SK-N-SH (cell line): ENCODE measurements at regions not wholly inside any gene's neighbourhood (a gene's known extent, or its start where the extent isn't known, plus 50 kb on each side); places are given as distances from the start of the nearest gene placed in this dataset.

ENCODE experiments used
- CTCF ChIA-PET: fragments of 300-600, 350-600 bp; formaldehyde crosslinking; extraction: SDS; loops from one replicate; lab custom pipeline; 2021; lab: Yijun Ruan, JAX
- POLR2A ChIA-PET: fragments of 350-600 bp; sonication (Branson Sonifier 250); formaldehyde crosslinking; extraction: SDS; loops from one replicate; lab custom pipeline; 2020; ENCODE audit warnings: antibody characterized with exemption, inconsistent platforms; lab: Yijun Ruan, JAX
- DNase-seq: peaks from one replicate; pipeline ENCODE4 v3.0.0; 2012
- H2AFZ ChIP-seq: fragments of 200-600 bp; sonication (generic); 2 replicates; pipeline ENCODE4 v1.8.1; 2016; ENCODE audit warnings: antibody characterized with exemption, mild to moderate bottlenecking, low read depth
- H3F3A ChIP-seq: fragments of 200-600 bp; sonication (generic); replicated peaks from 2 replicates; pipeline ENCODE3; 2016; ENCODE audit warnings: antibody characterized with exemption, mild to moderate bottlenecking; ENCODE audit not compliant: insufficient read depth
- H3K27ac ChIP-seq, 2 experiments: fragments of 200-500 bp in 1 of 2; fragments of 200-600 bp in 1 of 2; sonication (Bioruptor generic) in 1 of 2; sonication (generic), shearing (Covaris generic) in 1 of 2; 2 replicates each; pipeline versions ENCODE4 v1.5.1 to v1.6.1; 2014 to 2016; ENCODE audit warnings: low read depth in 2 of 2, inconsistent platforms in 1 of 2, low read length in 1 of 2, mild to moderate bottlenecking in 1 of 2, mixed read lengths in 1 of 2
- H3K27me3 ChIP-seq: fragments of 200-600 bp; sonication (generic), shearing (Covaris generic); 2 replicates; pipeline ENCODE4 v1.6.1; 2016; ENCODE audit warnings: mixed run types; ENCODE audit not compliant: insufficient read depth
- H3K36me3 ChIP-seq, 2 experiments: fragments of 200-500 bp in 1 of 2; fragments of 200-600 bp in 1 of 2; sonication (Bioruptor generic) in 1 of 2; sonication (generic) in 1 of 2; replicated peaks in 1 of 2; 2 replicates each; pipeline versions ENCODE3 to v1.5.1; 2014 to 2016; ENCODE audit warnings: low read length in 1 of 2, mild to moderate bottlenecking in 1 of 2; ENCODE audit not compliant: insufficient read depth in 2 of 2, control insufficient read depth in 1 of 2
- H3K4me1 ChIP-seq, 2 experiments: fragments of 200-500 bp in 1 of 2; fragments of 200-600 bp in 1 of 2; sonication (Bioruptor generic) in 1 of 2; sonication (generic), shearing (Covaris generic) in 1 of 2; 2 replicates each; pipeline versions ENCODE4 v1.5.1 to v1.6.1; 2014 to 2016; ENCODE audit warnings: low read depth in 1 of 2, low read length in 1 of 2, mixed run types in 1 of 2; ENCODE audit not compliant: insufficient read depth in 2 of 2, control insufficient read depth in 1 of 2
- H3K4me2 ChIP-seq: fragments of 200-600 bp; sonication (generic), shearing (Covaris generic); 2 replicates; pipeline ENCODE4 v1.6.1; 2017; ENCODE audit warnings: mixed run types
- H3K4me3 ChIP-seq, 2 experiments: fragments of 200-500 bp in 1 of 2; fragments of 200-600 bp in 1 of 2; sonication (Bioruptor generic) in 1 of 2; sonication (generic), shearing (Covaris generic) in 1 of 2; 2 replicates each; pipeline versions ENCODE4 v1.5.1 to v1.8.1; 2014 to 2016; ENCODE audit warnings: low read depth in 2 of 2, inconsistent platforms in 1 of 2, low read length in 1 of 2, mild to moderate bottlenecking in 1 of 2, mixed read lengths in 1 of 2, moderate library complexity in 1 of 2
- H3K79me2 ChIP-seq: fragments of 200-600 bp; sonication (generic); 2 replicates; pipeline ENCODE4 v1.8.1; 2017; ENCODE audit warnings: mild to moderate bottlenecking; ENCODE audit not compliant: insufficient read depth
- H3K9ac ChIP-seq: fragments of 200-600 bp; sonication (generic); 2 replicates; pipeline ENCODE4 v1.6.1; 2017; ENCODE audit warnings: mixed run types
- H3K9me2 ChIP-seq: fragments of 200-600 bp; sonication (generic); 2 replicates; pipeline ENCODE4 v1.6.1; 2017; ENCODE audit warnings: mixed run types
- H3K9me3 ChIP-seq: fragments of 200-600 bp; sonication (generic); 2 replicates; pipeline ENCODE4 v1.6.1; 2017; ENCODE audit warnings: mixed run types, mild to moderate bottlenecking, moderate library complexity
- H4K20me1 ChIP-seq: fragments of 200-600 bp; sonication (generic); 2 replicates; pipeline ENCODE4 v1.6.1; 2017; ENCODE audit warnings: mild to moderate bottlenecking, mixed run types; ENCODE audit not compliant: insufficient read depth
- CHD2 ChIP-seq: fragments of 150-350 bp; IDR thresholded peaks from 2 replicates; pipeline ENCODE4 v1.6.1; 2018; ENCODE audit warnings: low read length; ENCODE audit not compliant: partially characterized antibody
- EZH2phosphoT487 ChIP-seq: fragments of 200-600 bp; sonication (generic); IDR thresholded peaks from 2 replicates; pipeline ENCODE4 v1.6.1; 2017; ENCODE audit warnings: low read depth, mixed run types, mild to moderate bottlenecking, antibody characterized with exemption, moderate library complexity, borderline replicate concordance
- FOXJ3 ChIP-seq: sonication (generic); formaldehyde crosslinking; IDR thresholded peaks from 2 replicates; pipeline ENCODE4 v1.5.1; 2020; ENCODE audit warnings: mild to moderate bottlenecking, missing genetic modification reagents
- FOXM1 ChIP-seq: IDR thresholded peaks from 2 replicates; pipeline ENCODE4 v1.4.0; 2012; ENCODE audit warnings: low read depth, mild to moderate bottlenecking
- IRF3 ChIP-seq: fragments of 150-350 bp; IDR thresholded peaks from 2 replicates; pipeline ENCODE4 v1.6.1; 2016; ENCODE audit warnings: mild to moderate bottlenecking, low read depth, low read length
- JUND ChIP-seq: IDR thresholded peaks from 2 replicates; pipeline ENCODE4 v1.4.0; 2012
- NFIC ChIP-seq: IDR thresholded peaks from 2 replicates; pipeline ENCODE4 v1.4.0; 2012; ENCODE audit warnings: borderline replicate concordance
- RFX5 ChIP-seq: IDR thresholded peaks from 2 replicates; pipeline ENCODE4 v1.6.1; 2012; ENCODE audit warnings: mild to moderate bottlenecking, improper control_type of control experiment, low read length
- TAF1 ChIP-seq: IDR thresholded peaks from 2 replicates; pipeline ENCODE4 v1.6.1; 2012; ENCODE audit warnings: low read depth, mild to moderate bottlenecking, low read length, moderate library complexity, borderline replicate concordance
- TCF12 ChIP-seq: IDR thresholded peaks from 2 replicates; pipeline ENCODE4 v1.4.0; 2012
- TEAD4 ChIP-seq: IDR thresholded peaks from 2 replicates; pipeline ENCODE4 v1.4.0; 2012; ENCODE audit warnings: mild to moderate bottlenecking, borderline replicate concordance; ENCODE audit not compliant: insufficient read depth
- WGBS: methylation state at CpG from one replicate; pipeline ENCODE4 v1.1.6; 2017; ENCODE audit warnings: low lambda C conversion rate; 5-methylcytosine and 5-hydroxymethylcytosine counted together
- TF ChIP-seq, protein P1 (sequence below): IDR thresholded peaks from 2 replicates; pipeline ENCODE4 v1.4.0; 2012; ENCODE audit warnings: low read depth
- TF ChIP-seq, protein P2 (sequence below): fragments of 150-350 bp; IDR thresholded peaks from 2 replicates; pipeline ENCODE4 v1.6.1; 2017; ENCODE audit warnings: antibody characterized with exemption, low read length, low read depth, borderline replicate concordance

GRCh38 chr2:147760984-147761383 lies 83.8 kb upstream of the ACVR2A start (continued):
- TF ChIP-seq IRF3 (no peak), TAF1 (no peak), EZH2phosphoT487 (no peak), TEAD4 (no peak), RFX5 (no peak), JUND (no peak), FOXJ3 (CRISPR knock-in tag) (no peak), FOXM1 (no peak), TCF12 (no peak)

DNA sequence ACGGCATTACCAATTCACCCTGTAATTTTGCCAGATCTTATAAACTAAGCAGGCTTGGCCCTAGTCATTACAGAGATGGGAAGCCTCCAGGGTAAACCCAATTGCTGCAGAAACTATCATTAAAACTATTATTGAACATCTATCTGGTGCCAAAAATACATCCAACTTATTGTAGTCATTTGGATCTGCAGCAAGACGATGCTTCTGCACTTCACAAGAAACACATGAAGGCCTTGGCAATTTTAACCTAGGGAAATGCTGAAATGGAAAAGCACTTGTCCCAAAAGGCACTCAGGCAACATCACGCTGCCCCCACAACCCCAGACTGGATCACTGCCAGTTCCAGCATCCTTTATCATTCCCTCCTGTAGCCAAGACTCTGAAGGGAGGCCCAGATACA lies 85.3 kb upstream of the ACVR2A start:
- no peak overlapping the region for H3K9ac ChIP-seq
- H3F3A ChIP-seq, result no peaks in the 10 kb centered on the region
- DNase-seq, result no peak
- H3K9me2 ChIP-seq, result no peaks in the 10 kb centered on the region
- ChIA-PET CTCF (no interaction called here), POLR2A (no interaction called here)
- no peaks in the 10 kb centered on the region for H4K20me1 ChIP-seq
- TF ChIP-seq CHD2, result no peak
- TF ChIP-seq, protein P1, sequence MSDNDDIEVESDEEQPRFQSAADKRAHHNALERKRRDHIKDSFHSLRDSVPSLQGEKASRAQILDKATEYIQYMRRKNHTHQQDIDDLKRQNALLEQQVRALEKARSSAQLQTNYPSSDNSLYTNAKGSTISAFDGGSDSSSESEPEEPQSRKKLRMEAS, result no peak
- no peak for TF ChIP-seq TCF12
- H3K27me3 ChIP-seq, result no peaks in the 10 kb centered on the region
- H3K4me3 ChIP-seq, result no peak overlapping the region
- H3K79me2 ChIP-seq, result no peaks in the 10 kb centered on the region
- no peak overlapping the region for H2AFZ ChIP-seq
- 0% methylated on average over 3 of the region's 3 CpGs for WGBS
- H3K36me3 ChIP-seq, result no peaks in the 10 kb centered on the region
- no peaks in the 10 kb centered on the region for H3K4me1 ChIP-seq
- H3K27ac ChIP-seq, result no peak overlapping the region
- no peaks in the 10 kb centered on the region for H3K9me3 ChIP-seq
- no peak overlapping the region for H3K4me2 ChIP-seq

DNA sequence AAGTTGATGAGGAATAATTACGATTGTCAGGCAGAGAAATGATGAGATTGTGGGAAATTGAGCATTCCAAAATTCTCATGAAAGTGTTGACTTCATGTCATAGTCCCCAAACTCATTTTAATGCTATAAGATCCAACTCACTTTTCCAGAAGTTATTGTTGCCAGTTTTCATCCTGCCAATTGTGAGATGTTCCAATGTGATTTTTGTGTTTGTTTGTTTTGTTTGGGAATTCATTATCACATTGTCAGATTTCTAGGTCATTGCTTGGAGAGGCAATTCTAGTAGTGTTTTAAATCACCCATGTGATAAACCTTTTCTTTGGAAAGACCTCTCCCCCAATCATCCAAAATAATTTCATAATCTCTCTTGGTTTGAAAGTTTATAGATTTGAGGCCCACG lies 86.0 kb upstream of the ACVR2A start:
- 2% methylated on average over 2 of the region's 2 CpGs for WGBS
- no peaks in the 10 kb centered on the region for H3F3A ChIP-seq
- H4K20me1 ChIP-seq, result no peaks in the 10 kb centered on the region
- H3K4me3 ChIP-seq, result no peak overlapping the region
- H3K27ac ChIP-seq, result no peak overlapping the region
- no peaks in the 10 kb centered on the region for H3K9me3 ChIP-seq
- no peak overlapping the region for H3K4me2 ChIP-seq
- H2AFZ ChIP-seq, result no peak overlapping the region
- POLR2A ChIA-PET, result no interaction called here
- no peaks in the 10 kb centered on the region for H3K9me2 ChIP-seq
- H3K4me1 ChIP-seq, result no peaks in the 10 kb centered on the region
- no peaks in the 10 kb centered on the region for H3K36me3 ChIP-seq
- no peaks in the 10 kb centered on the region for H3K79me2 ChIP-seq
- no peaks in the 10 kb centered on the region for H3K27me3 ChIP-seq
- CTCF ChIA-PET, result no interaction called here
- TF ChIP-seq, protein P2, sequence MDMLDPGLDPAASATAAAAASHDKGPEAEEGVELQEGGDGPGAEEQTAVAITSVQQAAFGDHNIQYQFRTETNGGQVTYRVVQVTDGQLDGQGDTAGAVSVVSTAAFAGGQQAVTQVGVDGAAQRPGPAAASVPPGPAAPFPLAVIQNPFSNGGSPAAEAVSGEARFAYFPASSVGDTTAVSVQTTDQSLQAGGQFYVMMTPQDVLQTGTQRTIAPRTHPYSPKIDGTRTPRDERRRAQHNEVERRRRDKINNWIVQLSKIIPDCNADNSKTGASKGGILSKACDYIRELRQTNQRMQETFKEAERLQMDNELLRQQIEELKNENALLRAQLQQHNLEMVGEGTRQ, result no peak
- TF ChIP-seq FOXM1 (no peak), NFIC (no peak), EZH2phosphoT487 (no peak), CHD2 (no peak)
- H3K9ac ChIP-seq, result no peak overlapping the region
- DNase-seq, result no peak
